ENCODE measurements at regions not wholly inside any gene's neighbourhood (a gene's known extent, or its start where the extent isn't known, plus 50 kb on each side); places are given as distances from the start of the nearest gene placed in this dataset.
"Not testable (repeated sequence)": the region's sequence is repeated elsewhere in the genome, so short reads cannot be mapped to it uniquely, and the experiment has no call there.

GRCh38 chr18:2112435-2113045 is 458.8 kb downstream of the METTL4 start:
- no peak for DNase-seq (ENCODE audit: low spot score)

- peak; percentile 11 for DNase-seq (ENCODE audit: low spot score)
Measured at GRCh38 chr18:2114289-2114688, 457.0 kb downstream of the METTL4 start.

- DNase-seq (ENCODE audit: low spot score): no peak
Measured at GRCh38 chr18:2114765-2115164, 456.5 kb downstream of the METTL4 start.

GRCh38 chr18:2121224-2121623 is 450.1 kb downstream of the METTL4 start:
- DNase-seq (ENCODE audit: low spot score): no peak

GRCh38 chr18:2123077-2123476 is 448.2 kb downstream of the METTL4 start:
- no peak for DNase-seq (ENCODE audit: low spot score)

GRCh38 chr18:2134364-2134763 is 436.9 kb downstream of the METTL4 start:
- no peak for DNase-seq (ENCODE audit: low spot score)

- peak; percentile 11 for DNase-seq (ENCODE audit: low spot score)
Measured at GRCh38 chr18:2135309-2135708, 436.0 kb downstream of the METTL4 start.

- no peak for DNase-seq (ENCODE audit: low spot score)
Measured at GRCh38 chr18:2138552-2138951, 432.8 kb downstream of the METTL4 start.

- no peak for DNase-seq (ENCODE audit: low spot score)
Measured at GRCh38 chr18:2139691-2140090, 431.6 kb downstream of the METTL4 start.

GRCh38 chr18:2143636-2144035 is 427.7 kb downstream of the METTL4 start:
- DNase-seq (ENCODE audit: low spot score): no peak

GRCh38 chr18:2144811-2145210 is 426.5 kb downstream of the METTL4 start:
- DNase-seq (ENCODE audit: low spot score): no peak

GRCh38 chr18:2146092-2146491 is 425.2 kb downstream of the METTL4 start:
- DNase-seq (ENCODE audit: low spot score): no peak

GRCh38 chr18:2146754-2147153 is 424.6 kb downstream of the METTL4 start:
- no peak for DNase-seq (ENCODE audit: low spot score)

GRCh38 chr18:2147476-2148230 is 423.7 kb downstream of the METTL4 start:
- DNase-seq (ENCODE audit: low spot score): no peak

GRCh38 chr18:2148823-2149222 is 422.5 kb downstream of the METTL4 start:
- DNase-seq (ENCODE audit: low spot score): no peak

GRCh38 chr18:2150566-2150965 is 420.7 kb downstream of the METTL4 start:
- DNase-seq (ENCODE audit: low spot score): no peak

- no peak for DNase-seq (ENCODE audit: low spot score)
Measured at GRCh38 chr18:2154278-2154677, 417.0 kb downstream of the METTL4 start.

- no peak for DNase-seq (ENCODE audit: low spot score)
Measured at GRCh38 chr18:2164644-2165550, 406.4 kb downstream of the METTL4 start.

- DNase-seq (ENCODE audit: low spot score): not testable (repeated sequence)
Measured at GRCh38 chr18:2166876-2167275, 404.4 kb downstream of the METTL4 start.

- no peak for DNase-seq (ENCODE audit: low spot score)
Measured at GRCh38 chr18:2168022-2168421, 403.3 kb downstream of the METTL4 start.

- DNase-seq (ENCODE audit: low spot score): no peak
Measured at GRCh38 chr18:2169656-2170055, 401.6 kb downstream of the METTL4 start.

- no peak for DNase-seq (ENCODE audit: low spot score)
Measured at GRCh38 chr18:2171840-2172625, 399.3 kb downstream of the METTL4 start.

Data from iPS-NIHi11 (cell line).